ENCODE measurements at regions not wholly inside any gene's neighbourhood (a gene's known extent, or its start where the extent isn't known, plus 50 kb on each side); places are given as distances from the start of the nearest gene placed in this dataset.

DNA sequence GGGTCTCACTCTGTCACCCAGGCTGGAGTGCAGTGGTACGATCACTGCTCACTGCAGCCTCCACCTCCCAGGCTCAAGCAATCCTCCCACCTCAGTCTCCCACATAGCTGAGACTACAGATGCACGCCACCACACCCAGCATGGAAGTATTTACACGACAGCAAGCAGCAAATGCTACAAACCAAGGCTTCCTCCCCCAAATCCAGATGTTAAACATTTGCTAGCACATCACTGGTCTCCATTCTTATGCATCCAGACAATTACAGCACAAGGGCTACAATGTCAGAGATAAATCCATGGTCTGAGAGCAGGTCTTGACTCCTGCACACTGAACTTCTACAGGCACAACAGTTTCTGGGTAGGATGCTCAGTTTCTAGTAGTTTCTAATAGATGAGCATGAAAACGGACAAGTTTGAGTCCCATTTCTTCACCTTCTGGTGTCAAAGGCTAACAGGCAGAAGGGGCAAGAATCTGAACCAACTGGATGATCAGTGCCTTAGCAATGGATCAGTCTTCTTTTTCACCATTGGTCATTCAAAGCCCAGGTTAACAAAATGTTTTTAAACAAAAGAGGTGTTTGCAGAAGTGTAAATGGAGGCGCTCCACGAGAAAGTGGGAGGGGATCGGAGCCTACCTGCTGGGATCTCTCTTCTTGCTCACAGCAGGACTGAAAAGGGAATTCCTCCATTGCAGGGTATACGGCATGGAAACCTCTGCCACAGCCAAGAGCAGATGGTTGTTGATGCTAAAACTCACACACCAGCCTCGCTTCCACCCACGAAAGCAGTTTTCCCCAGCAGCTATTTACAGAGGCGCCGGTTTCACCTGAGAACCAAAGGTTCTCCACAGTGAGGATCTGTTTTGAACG, 135.0 kb upstream of the ARL4C start:
- no peak for DNase-seq (ENCODE audit: low read depth in 1 of 2, low spot score in 1 of 2)
- no peak for ATAC-seq
- H3K4me2 ChIP-seq: no peak overlapping the region
- 79% methylated on average over 11 of the region's 13 CpGs for WGBS (ENCODE audit: missing lambda C conversion rate)
- no peaks in the 10 kb centered on the region; the same call in 2 of the 3 replicates for H3K9me3 ChIP-seq
- no peaks in the 10 kb centered on the region; the same call in 2 of the 3 replicates for H3K4me1 ChIP-seq
- CTCF ChIA-PET: no interaction called here
- TF ChIP-seq MAZ (IDR thresholded peaks at IDR 0.05; ENCODE audit: borderline replicate concordance, low read depth, low read length) (no peak), CBX2 (IDR thresholded peaks at IDR 0.05; ENCODE audit: borderline replicate concordance, low read depth) (no peak), CEBPB (IDR thresholded peaks at IDR 0.05) (no peak), HDAC2 (IDR thresholded peaks at IDR 0.05) (no peak), TFCP2L1 (CRISPR knock-in tag; IDR thresholded peaks at IDR 0.05) (no peak), SREBF2 (IDR thresholded peaks at IDR 0.05) (no peak), MYC (IDR thresholded peaks at IDR 0.05; ENCODE audit: borderline replicate concordance, low read length) (no peak), CHD2 (IDR thresholded peaks at IDR 0.05; ENCODE audit: low read length, partially characterized antibody) (no peak), ZFP36 (IDR thresholded peaks at IDR 0.05; ENCODE audit: borderline replicate concordance, partially characterized antibody) (no peak)
- TF ChIP-seq, protein P1, sequence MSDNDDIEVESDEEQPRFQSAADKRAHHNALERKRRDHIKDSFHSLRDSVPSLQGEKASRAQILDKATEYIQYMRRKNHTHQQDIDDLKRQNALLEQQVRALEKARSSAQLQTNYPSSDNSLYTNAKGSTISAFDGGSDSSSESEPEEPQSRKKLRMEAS (IDR thresholded peaks at IDR 0.05): no peak
- TF ChIP-seq, protein P2, sequence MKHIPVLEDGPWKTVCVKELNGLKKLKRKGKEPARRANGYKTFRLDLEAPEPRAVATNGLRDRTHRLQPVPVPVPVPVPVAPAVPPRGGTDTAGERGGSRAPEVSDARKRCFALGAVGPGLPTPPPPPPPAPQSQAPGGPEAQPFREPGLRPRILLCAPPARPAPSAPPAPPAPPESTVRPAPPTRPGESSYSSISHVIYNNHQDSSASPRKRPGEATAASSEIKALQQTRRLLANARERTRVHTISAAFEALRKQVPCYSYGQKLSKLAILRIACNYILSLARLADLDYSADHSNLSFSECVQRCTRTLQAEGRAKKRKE (CRISPR knock-in tag; IDR thresholded peaks at IDR 0.05; ENCODE audit: low read depth): no peak
- TF ChIP-seq, protein P3, sequence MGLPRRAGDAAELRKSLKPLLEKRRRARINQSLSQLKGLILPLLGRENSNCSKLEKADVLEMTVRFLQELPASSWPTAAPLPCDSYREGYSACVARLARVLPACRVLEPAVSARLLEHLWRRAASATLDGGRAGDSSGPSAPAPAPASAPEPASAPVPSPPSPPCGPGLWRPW (IDR thresholded peaks at IDR 0.05): no peak
- H3K27ac ChIP-seq: no peak overlapping the region
- no peak for FAIRE-seq
- H3K4me3 ChIP-seq: no peak overlapping the region
- POLR2A ChIA-PET: no interaction called here

DNA sequence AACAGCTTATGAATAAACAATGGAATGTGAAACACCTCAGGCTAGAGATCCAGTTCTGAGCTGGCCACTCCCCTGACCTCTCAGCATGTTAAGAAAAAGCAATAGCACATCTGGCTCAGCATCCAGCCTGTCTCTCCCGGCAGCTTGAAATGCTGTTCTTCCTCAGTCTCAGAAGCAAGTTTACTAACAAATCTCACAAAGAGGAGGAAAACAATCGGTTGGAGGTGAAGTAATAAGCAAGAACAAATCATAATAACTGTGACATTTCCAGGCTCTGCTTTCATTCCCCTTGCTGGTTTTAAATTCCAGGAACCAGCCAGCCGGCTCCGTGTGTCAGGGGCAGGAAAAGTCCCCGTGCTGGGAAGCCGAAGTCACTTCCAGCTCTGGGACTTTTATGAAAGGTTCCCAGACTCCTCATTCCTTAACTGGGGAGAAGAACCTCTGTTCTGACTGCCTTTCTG, 133.9 kb upstream of the ARL4C start:
- Histone ChIP-seq H3K4me1 (no peaks in the 10 kb centered on the region; the same call in 2 of the 3 replicates), H3K4me2 (no peak overlapping the region), H3K9me3 (no peaks in the 10 kb centered on the region), H3K4me3 (no peak overlapping the region), H3K27ac (0 out of 6 replicates have a peak overlapping the region, but pooled peaks of 1 of the 2 experiments have one; percentile 10)
- POLR2A ChIA-PET: no interaction called here
- TF ChIP-seq EHF (CRISPR knock-in tag; IDR thresholded peaks at IDR 0.05) (no peak), RNF2 (IDR thresholded peaks at IDR 0.05; ENCODE audit: borderline replicate concordance, low read depth) (no peak), CHD4 (IDR thresholded peaks at IDR 0.05; ENCODE audit: borderline replicate concordance) (no peak), POLR2AphosphoS2 (conservative IDR thresholded peaks at IDR 0.05; ENCODE audit: low read length) (no peak), JUN (IDR thresholded peaks at IDR 0.05) (no peak), EP300 (IDR thresholded peaks at IDR 0.05) (no peak), KDM1A (IDR thresholded peaks at IDR 0.05; ENCODE audit: low read depth) (no peak), HOXA7 (CRISPR knock-in tag; IDR thresholded peaks at IDR 0.05) (no peak), HOXB13 (CRISPR knock-in tag; IDR thresholded peaks at IDR 0.05; ENCODE audit: low read depth) (no peak), NFE2L2 (conservative IDR thresholded peaks at IDR 0.05; ENCODE audit: low read length) (no peak), CHD2 (IDR thresholded peaks at IDR 0.05; ENCODE audit: low read length, partially characterized antibody) (no peak), ZSCAN20 (CRISPR knock-in tag; IDR thresholded peaks at IDR 0.05) (no peak), CBX2 (IDR thresholded peaks at IDR 0.05; ENCODE audit: borderline replicate concordance, low read depth) (no peak), PHF8 (IDR thresholded peaks at IDR 0.05; ENCODE audit: borderline replicate concordance, low read depth) (no peak), HDAC2 (IDR thresholded peaks at IDR 0.05) (no peak), HOXB5 (CRISPR knock-in tag; IDR thresholded peaks at IDR 0.05) (no peak), KDM5A (IDR thresholded peaks at IDR 0.05) (no peak)
- TF ChIP-seq, protein P4, sequence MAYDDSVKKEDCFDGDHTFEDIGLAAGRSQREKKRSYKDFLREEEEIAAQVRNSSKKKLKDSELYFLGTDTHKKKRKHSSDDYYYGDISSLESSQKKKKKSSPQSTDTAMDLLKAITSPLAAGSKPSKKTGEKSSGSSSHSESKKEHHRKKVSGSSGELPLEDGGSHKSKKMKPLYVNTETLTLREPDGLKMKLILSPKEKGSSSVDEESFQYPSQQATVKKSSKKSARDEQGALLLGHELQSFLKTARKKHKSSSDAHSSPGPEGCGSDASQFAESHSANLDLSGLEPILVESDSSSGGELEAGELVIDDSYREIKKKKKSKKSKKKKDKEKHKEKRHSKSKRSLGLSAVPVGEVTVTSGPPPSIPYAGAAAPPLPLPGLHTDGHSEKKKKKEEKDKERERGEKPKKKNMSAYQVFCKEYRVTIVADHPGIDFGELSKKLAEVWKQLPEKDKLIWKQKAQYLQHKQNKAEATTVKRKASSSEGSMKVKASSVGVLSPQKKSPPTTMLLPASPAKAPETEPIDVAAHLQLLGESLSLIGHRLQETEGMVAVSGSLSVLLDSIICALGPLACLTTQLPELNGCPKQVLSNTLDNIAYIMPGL (CRISPR knock-in tag; IDR thresholded peaks at IDR 0.05; ENCODE audit: borderline replicate concordance): no peak
- TF ChIP-seq, protein P5, sequence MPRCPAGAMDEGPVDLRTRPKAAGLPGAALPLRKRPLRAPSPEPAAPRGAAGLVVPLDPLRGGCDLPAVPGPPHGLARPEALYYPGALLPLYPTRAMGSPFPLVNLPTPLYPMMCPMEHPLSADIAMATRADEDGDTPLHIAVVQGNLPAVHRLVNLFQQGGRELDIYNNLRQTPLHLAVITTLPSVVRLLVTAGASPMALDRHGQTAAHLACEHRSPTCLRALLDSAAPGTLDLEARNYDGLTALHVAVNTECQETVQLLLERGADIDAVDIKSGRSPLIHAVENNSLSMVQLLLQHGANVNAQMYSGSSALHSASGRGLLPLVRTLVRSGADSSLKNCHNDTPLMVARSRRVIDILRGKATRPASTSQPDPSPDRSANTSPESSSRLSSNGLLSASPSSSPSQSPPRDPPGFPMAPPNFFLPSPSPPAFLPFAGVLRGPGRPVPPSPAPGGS (IDR thresholded peaks at IDR 0.05): no peak
- FAIRE-seq (no peak), ATAC-seq (no peak), DNase-seq (ENCODE audit: low read depth in 1 of 2, low spot score in 1 of 2) (no peak)
- CTCF ChIA-PET: no interaction called here
- 65% methylated on average over 6 of the region's 6 CpGs for WGBS (ENCODE audit: missing lambda C conversion rate)
